GM23338 (cell line): ENCODE measurements at regions not wholly inside any gene's neighbourhood (a gene's known extent, or its start where the extent isn't known, plus 50 kb on each side); places are given as distances from the start of the nearest gene placed in this dataset.

ENCODE experiments used
- ATAC-seq: fragments of 200-7000 bp; cut with Tn5 transposase; 3 replicates; pipeline ENCODE4 v1.9.1; 2020
- DNase-seq: peaks from one replicate; pipeline ENCODE4 v3.0.0-alpha.2; 2015; ENCODE audit warnings: low spot score
- H2AFZ ChIP-seq: fragments of 200-600 bp; sonication (generic); 2 replicates; pipeline ENCODE4 v1.8.0; 2016; ENCODE audit warnings: antibody characterized with exemption, mild to moderate bottlenecking, moderate library complexity
- H3F3A ChIP-seq: fragments of 200-600 bp; sonication (generic); replicated peaks from 2 replicates; pipeline ENCODE4 v1.8.0; 2017; ENCODE audit warnings: antibody characterized with exemption, mixed run types, low read depth
- H3K27ac ChIP-seq: fragments of 200-600 bp; sonication (generic); 2 replicates; pipeline ENCODE4 v1.6.1; 2016; ENCODE audit warnings: low read depth
- H3K27me3 ChIP-seq: fragments of 200-600 bp; sonication (generic); 2 replicates; pipeline ENCODE4 v1.8.0; 2016; ENCODE audit warnings: mild to moderate bottlenecking, mixed run types, moderate library complexity; ENCODE audit not compliant: insufficient read depth
- H3K36me3 ChIP-seq: fragments of 200-600 bp; sonication (generic); 2 replicates; pipeline ENCODE4 v1.8.0; 2016; ENCODE audit warnings: mild to moderate bottlenecking; ENCODE audit not compliant: insufficient read depth
- H3K4me1 ChIP-seq: fragments of 200-600 bp; sonication (generic); 2 replicates; pipeline ENCODE4 v1.8.0; 2016; ENCODE audit warnings: mild to moderate bottlenecking, moderate library complexity; ENCODE audit not compliant: insufficient read depth
- H3K4me2 ChIP-seq: fragments of 200-600 bp; sonication (generic); 2 replicates; pipeline ENCODE4 v1.7.1; 2017; ENCODE audit warnings: mixed run types
- H3K4me3 ChIP-seq: fragments of 200-600 bp; sonication (generic); 2 replicates; pipeline ENCODE4 v1.6.1; 2016; ENCODE audit warnings: mixed run types
- H3K79me2 ChIP-seq: fragments of 200-600 bp; sonication (generic); replicated peaks from 2 replicates; pipeline ENCODE4 v1.8.0; 2017; ENCODE audit warnings: mild to moderate bottlenecking; ENCODE audit not compliant: insufficient read depth
- H3K9me2 ChIP-seq: fragments of 200-600 bp; sonication (generic); 2 replicates; pipeline ENCODE4 v1.8.0; 2017; ENCODE audit not compliant: insufficient read depth
- H4K20me1 ChIP-seq: fragments of 200-600 bp; sonication (generic); replicated peaks from 2 replicates; pipeline ENCODE4 v1.8.0; 2017; ENCODE audit warnings: mild to moderate bottlenecking; ENCODE audit not compliant: insufficient read depth
- H3K27ac Mint-ChIP-seq: 2 replicates; pipeline ENCODE4 v1.8.0; 2020; ENCODE audit warnings: inconsistent platforms, mild to moderate bottlenecking, moderate library complexity, mixed read lengths
- H3K27me3 Mint-ChIP-seq: 3 replicates; pipeline ENCODE4 v1.8.0; 2022; ENCODE audit warnings: low read depth, mild to moderate bottlenecking, moderate library complexity, mixed read lengths, inconsistent platforms; ENCODE audit not compliant: insufficient read depth, poor library complexity
- H3K36me3 Mint-ChIP-seq: 3 replicates; pipeline ENCODE4 v1.8.0; 2021; ENCODE audit warnings: low read depth, mild to moderate bottlenecking, inconsistent platforms, moderate library complexity, mixed read lengths
- H3K4me1 Mint-ChIP-seq: 3 replicates; pipeline ENCODE4 v1.8.0; 2020; ENCODE audit warnings: mild to moderate bottlenecking, inconsistent platforms, mixed read lengths
- H3K4me3 Mint-ChIP-seq: 3 replicates; pipeline ENCODE4 v1.8.0; 2021; ENCODE audit warnings: moderate library complexity, mild to moderate bottlenecking, inconsistent platforms, mixed read lengths
- H3K9me3 Mint-ChIP-seq: 3 replicates; pipeline ENCODE4 v1.8.0; 2020; ENCODE audit warnings: moderate library complexity, mild to moderate bottlenecking, inconsistent platforms, mixed read lengths
- CREB1 ChIP-seq: fragments of 250-450 bp; sonication (Bioruptor Pico); IDR thresholded peaks from 2 replicates; pipeline ENCODE4 v1.5.0; 2020; ENCODE audit warnings: low read depth, mild to moderate bottlenecking, moderate library complexity
- EZH2 ChIP-seq: fragments of 200-600 bp; sonication (generic); IDR thresholded peaks from one replicate; pipeline ENCODE4 v1.8.0; 2017; ENCODE audit warnings: antibody characterized with exemption, mild to moderate bottlenecking, low read depth; ENCODE audit not compliant: unreplicated experiment
- EZH2phosphoT487 ChIP-seq: fragments of 200-600 bp; sonication (generic); IDR thresholded peaks from one replicate; pipeline ENCODE4 v1.8.1; 2018; ENCODE audit warnings: antibody characterized with exemption; ENCODE audit not compliant: unreplicated experiment
- JUNB ChIP-seq: IDR thresholded peaks from one replicate; pipeline ENCODE4 v1.6.1; 2016; ENCODE audit warnings: antibody characterized with exemption; ENCODE audit not compliant: unreplicated experiment
- NANOG ChIP-seq: IDR thresholded peaks from 2 replicates; pipeline ENCODE4 v1.6.1; 2016; ENCODE audit warnings: antibody characterized with exemption, borderline replicate concordance
- POLR2AphosphoS5 ChIP-seq: IDR thresholded peaks from 2 replicates; pipeline ENCODE4 v1.6.1; 2016; ENCODE audit warnings: antibody characterized with exemption, low read depth
- STAT1 ChIP-seq: IDR thresholded peaks from one replicate; pipeline ENCODE4 v1.6.1; 2016; ENCODE audit warnings: antibody characterized with exemption; ENCODE audit not compliant: unreplicated experiment
- ZNF114 ChIP-seq: fragments of 250-450 bp; sonication (Bioruptor Pico); IDR thresholded peaks from 2 replicates; pipeline ENCODE4 v1.5.0; 2020; ENCODE audit warnings: mild to moderate bottlenecking, moderate library complexity
- ZNF331 ChIP-seq: fragments of 250-450 bp; sonication (Bioruptor Pico); IDR thresholded peaks from 2 replicates; pipeline ENCODE4 v1.5.0; 2020; ENCODE audit warnings: low read depth, mild to moderate bottlenecking, moderate library complexity
- TF ChIP-seq, protein P1 (sequence below): IDR thresholded peaks from one replicate; pipeline ENCODE4 v1.6.1; 2018; ENCODE audit warnings: antibody characterized with exemption; ENCODE audit not compliant: unreplicated experiment
- TF ChIP-seq, protein P2 (sequence below): IDR thresholded peaks from 2 replicates; pipeline ENCODE4 v1.6.1; 2016; ENCODE audit warnings: antibody characterized with exemption

DNA sequence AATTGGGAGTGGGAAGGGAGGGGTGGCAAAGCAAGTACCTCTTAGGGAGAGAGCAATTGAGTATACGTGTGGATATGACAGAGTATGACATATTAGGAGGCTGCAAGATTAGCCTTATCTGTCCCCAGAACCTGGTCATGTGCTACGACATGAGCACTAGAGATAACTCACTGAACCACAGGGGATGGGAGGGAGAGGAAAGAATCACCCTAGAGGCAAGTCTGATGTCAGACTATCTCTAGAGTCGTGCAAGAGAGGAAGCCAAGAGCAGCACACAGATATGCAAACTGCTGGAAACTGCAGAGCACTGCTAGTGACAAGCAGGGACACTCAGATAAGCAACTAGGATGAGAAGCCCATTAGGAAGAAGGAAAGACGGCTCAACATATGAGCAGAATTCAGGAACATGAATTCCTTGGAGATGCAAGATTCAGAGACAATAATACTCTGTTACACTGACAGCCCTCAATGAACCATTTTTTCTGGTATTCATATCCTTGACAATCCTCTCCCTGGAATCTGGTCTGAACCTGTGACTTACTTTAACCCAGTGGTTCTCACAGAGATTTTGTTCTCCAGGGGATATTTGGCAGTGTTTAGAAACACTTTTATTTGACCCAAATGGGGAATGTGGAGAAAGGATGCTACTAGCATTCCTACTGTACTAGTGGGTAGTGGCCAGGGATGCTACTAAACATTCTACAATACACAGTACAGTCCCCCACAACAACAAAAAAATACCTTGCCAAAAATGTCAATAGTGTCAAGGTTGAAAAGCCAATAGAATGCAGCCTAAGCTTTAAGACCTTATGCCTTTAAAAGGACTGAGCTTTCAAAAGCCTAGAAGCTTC is 84.0 kb upstream of the BMP2K start (continued):
- TF ChIP-seq, protein P1, sequence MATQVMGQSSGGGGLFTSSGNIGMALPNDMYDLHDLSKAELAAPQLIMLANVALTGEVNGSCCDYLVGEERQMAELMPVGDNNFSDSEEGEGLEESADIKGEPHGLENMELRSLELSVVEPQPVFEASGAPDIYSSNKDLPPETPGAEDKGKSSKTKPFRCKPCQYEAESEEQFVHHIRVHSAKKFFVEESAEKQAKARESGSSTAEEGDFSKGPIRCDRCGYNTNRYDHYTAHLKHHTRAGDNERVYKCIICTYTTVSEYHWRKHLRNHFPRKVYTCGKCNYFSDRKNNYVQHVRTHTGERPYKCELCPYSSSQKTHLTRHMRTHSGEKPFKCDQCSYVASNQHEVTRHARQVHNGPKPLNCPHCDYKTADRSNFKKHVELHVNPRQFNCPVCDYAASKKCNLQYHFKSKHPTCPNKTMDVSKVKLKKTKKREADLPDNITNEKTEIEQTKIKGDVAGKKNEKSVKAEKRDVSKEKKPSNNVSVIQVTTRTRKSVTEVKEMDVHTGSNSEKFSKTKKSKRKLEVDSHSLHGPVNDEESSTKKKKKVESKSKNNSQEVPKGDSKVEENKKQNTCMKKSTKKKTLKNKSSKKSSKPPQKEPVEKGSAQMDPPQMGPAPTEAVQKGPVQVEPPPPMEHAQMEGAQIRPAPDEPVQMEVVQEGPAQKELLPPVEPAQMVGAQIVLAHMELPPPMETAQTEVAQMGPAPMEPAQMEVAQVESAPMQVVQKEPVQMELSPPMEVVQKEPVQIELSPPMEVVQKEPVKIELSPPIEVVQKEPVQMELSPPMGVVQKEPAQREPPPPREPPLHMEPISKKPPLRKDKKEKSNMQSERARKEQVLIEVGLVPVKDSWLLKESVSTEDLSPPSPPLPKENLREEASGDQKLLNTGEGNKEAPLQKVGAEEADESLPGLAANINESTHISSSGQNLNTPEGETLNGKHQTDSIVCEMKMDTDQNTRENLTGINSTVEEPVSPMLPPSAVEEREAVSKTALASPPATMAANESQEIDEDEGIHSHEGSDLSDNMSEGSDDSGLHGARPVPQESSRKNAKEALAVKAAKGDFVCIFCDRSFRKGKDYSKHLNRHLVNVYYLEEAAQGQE = no peak

DNA sequence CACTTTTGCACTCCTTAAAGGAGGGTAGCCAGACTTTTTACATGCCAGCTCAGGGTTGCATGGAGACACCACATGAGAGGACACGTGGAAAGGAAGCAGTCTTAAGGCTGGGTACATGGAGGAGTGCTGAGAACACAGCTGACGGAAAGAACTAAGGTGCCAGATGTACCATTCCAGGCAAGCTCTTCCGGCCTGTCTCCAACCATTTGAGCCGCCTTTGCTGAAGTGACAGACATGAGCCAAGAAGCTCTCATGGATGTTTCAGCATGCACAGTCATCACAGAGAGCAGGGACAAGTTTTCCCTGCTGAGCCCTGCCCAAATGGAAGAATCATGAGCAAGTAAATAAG is 83.4 kb upstream of the BMP2K start:
- H3K4me3 Mint-ChIP-seq = no peak overlapping the region
- no peak overlapping the region for H3K27ac ChIP-seq
- DNase-seq = no peak

DNA sequence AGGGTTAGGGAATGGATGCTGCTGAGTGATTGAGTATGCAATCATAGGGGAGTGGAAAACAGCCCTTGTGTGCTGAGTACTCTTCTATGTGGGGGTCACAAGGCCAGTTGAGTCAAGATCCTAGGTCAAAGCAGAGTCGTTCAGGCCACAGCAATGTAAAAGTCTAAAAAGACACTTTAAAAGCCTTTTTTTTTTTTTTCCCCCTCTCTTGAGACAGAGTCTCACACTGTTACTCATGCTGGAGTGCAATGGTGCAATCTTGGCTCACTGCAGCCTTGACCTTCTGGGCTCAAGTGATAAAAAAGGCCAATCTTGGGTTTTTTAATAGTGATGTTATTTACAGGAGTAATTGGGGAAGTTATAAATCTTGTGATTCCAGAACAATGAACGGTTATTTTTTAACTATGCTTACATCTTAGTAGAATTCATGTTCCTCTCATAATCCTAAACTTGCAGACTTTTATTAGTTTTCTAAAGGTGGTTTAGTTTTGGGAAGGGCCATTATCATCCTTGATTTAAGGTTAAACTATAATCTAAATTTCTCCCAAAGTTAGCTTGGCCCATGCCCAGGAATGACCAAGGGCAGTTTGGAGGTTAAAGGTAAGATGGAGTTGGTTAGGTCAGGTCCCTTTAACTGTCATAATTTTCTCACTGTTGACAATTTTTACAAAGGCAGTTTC is 82.2 kb upstream of the BMP2K start:
- Mint-ChIP-seq H3K36me3 (no peaks in the 10 kb centered on the region), H3K27me3 (no peaks in the 10 kb centered on the region), H3K4me1 (no peaks in the 10 kb centered on the region; the same call in 2 of the 3 replicates), H3K4me3 (no peak overlapping the region), H3K9me3 (no peaks in the 10 kb centered on the region), H3K27ac (no peak overlapping the region)
- 0 out of 2 replicates have a peak, but pooled peaks cover under 1% of the 10 kb centered on the region for H3K9me2 ChIP-seq
- no peaks in the 10 kb centered on the region for H3F3A ChIP-seq
- no peaks in the 10 kb centered on the region for H4K20me1 ChIP-seq
- H3K4me1 ChIP-seq = no peaks in the 10 kb centered on the region
- no peak overlapping the region for H3K4me3 ChIP-seq
- H3K36me3 ChIP-seq = no peaks in the 10 kb centered on the region
- H3K4me2 ChIP-seq = no peak overlapping the region
- no peak overlapping the region for H3K27ac ChIP-seq
- H2AFZ ChIP-seq = no peak overlapping the region
- no peaks in the 10 kb centered on the region for H3K27me3 ChIP-seq
- DNase-seq (no peak), ATAC-seq (no peak)
- H3K79me2 ChIP-seq = no peaks in the 10 kb centered on the region
- TF ChIP-seq, protein P1 = no peak
- TF ChIP-seq EZH2phosphoT487 (no peak), ZNF331 (no peak), NANOG (no peak), STAT1 (no peak), JUNB (no peak), ZNF114 (CRISPR knock-in tag) (no peak), CREB1 (CRISPR knock-in tag) (no peak), POLR2AphosphoS5 (no peak)
- TF ChIP-seq, protein P2, sequence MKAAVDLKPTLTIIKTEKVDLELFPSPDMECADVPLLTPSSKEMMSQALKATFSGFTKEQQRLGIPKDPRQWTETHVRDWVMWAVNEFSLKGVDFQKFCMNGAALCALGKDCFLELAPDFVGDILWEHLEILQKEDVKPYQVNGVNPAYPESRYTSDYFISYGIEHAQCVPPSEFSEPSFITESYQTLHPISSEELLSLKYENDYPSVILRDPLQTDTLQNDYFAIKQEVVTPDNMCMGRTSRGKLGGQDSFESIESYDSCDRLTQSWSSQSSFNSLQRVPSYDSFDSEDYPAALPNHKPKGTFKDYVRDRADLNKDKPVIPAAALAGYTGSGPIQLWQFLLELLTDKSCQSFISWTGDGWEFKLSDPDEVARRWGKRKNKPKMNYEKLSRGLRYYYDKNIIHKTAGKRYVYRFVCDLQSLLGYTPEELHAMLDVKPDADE = no peak

More for the DNA sequence above, 83.4 kb upstream of the BMP2K start:
- no peak for ATAC-seq
- Mint-ChIP-seq H3K36me3 (no peaks in the 10 kb centered on the region), H3K27me3 (no peaks in the 10 kb centered on the region), H3K27ac (no peak overlapping the region), H3K9me3 (no peaks in the 10 kb centered on the region), H3K4me1 (no peaks in the 10 kb centered on the region; the same call in 2 of the 3 replicates)
- no peaks in the 10 kb centered on the region for H3F3A ChIP-seq
- 0 out of 2 replicates have a peak, but pooled peaks cover 3% of the 10 kb centered on the region for H3K9me2 ChIP-seq
- no peaks in the 10 kb centered on the region for H3K27me3 ChIP-seq
- no peak overlapping the region for H3K4me2 ChIP-seq
- no peaks in the 10 kb centered on the region for H4K20me1 ChIP-seq
- no peaks in the 10 kb centered on the region for H3K4me1 ChIP-seq
- H3K4me3 ChIP-seq = no peak overlapping the region
- H3K79me2 ChIP-seq = no peaks in the 10 kb centered on the region
- TF ChIP-seq JUNB (no peak), EZH2 (no peak), NANOG (no peak), EZH2phosphoT487 (no peak)
- no peaks in the 10 kb centered on the region for H3K36me3 ChIP-seq
- H2AFZ ChIP-seq = no peak overlapping the region; the same call in 1 of the 2 replicates
